GM19240 (cell line): ENCODE measurements at regions not wholly inside any gene's neighbourhood (a gene's known extent, or its start where the extent isn't known, plus 50 kb on each side); places are given as distances from the start of the nearest gene placed in this dataset.

Experiments
- DNase-seq: peaks from one replicate; pipeline ENCODE4 v3.0.0; 2011; ENCODE audit warnings: low spot score; ENCODE audit not compliant: insufficient read length

DNA sequence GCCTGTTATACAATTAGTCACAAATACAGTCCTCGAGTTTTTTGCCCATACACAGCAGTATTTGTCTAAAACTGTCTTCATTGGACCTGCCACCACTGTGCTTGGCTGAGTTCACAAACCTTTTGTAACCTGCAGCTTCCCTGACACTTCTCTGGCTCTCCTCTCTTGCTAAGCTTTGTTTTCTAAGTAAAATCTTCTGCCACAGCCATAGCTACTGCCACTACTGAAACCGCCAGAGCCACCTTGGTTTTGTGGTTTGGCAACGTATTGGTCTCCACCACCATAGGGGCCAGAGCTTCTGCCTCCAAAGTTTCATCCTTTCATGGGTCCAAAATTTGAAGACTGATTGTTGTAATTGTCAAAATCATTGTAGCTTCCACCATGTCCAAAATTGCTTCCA lies 668.2 kb upstream of the BRINP3 start:
- no peak for DNase-seq

DNA sequence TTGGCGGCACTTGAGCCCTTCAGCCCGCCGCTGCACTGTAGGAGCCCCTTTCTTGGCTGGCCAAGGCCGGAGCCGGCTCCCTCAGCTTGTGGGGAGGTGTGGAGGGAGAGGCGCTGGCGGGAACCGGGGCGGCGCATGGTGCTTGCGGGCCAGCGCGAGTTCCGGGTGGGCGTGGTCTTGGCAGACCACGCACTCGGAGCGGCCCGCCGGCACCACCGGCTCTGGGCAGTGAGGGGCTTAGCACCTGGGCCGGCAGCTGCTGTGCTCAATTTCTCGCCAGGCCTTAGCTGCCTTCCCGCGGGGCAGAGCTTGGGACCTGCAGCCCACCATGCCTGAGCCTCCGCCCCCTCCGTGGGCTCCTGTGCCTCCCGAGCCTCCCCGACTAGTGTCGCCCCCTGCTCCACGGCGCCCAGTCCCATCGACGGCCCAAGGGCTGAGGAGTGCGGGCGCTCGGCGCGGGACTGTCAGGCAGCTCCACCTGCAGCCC lies 673.7 kb upstream of the BRINP3 start:
- DNase-seq, result no peak

DNA sequence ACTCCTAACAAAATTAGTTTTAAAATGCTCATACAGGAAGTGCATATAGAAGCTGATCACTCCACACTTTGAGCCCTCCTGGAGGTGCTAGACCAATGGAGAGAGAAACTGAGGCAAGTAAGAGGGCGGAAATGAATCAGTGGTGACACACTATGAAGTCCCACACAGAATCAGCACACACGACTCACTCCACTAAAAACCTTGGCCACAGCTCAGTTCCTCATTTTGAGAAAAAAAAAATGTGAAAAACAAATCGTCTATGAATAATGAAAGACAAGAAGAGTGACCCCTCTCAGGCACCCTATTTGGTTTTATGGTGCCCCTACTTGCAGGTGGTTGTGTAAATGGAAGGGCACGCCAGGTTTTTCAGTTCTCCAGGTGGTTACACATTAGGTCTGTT lies 675.1 kb upstream of the BRINP3 start:
- DNase-seq, result no peak

DNA sequence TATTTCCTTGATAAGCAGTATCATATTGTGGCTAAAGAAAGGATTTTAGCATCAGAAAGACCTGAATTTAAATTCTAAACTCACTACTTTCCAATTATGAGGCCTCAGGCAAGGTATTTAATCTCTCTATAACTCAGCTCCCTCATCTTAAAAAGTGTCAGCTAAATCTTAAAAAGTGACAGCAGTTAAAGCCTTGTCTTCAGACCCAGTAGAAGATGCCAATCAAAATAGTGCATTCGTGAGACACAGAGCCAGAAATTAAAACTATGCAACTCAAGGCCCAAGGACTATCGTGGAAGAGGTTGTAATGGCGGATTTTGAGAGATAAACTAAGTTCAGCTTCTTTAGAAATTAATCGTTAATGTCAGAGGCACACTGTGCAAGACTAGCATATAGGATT lies 677.5 kb upstream of the BRINP3 start:
- DNase-seq, result no peak

DNA sequence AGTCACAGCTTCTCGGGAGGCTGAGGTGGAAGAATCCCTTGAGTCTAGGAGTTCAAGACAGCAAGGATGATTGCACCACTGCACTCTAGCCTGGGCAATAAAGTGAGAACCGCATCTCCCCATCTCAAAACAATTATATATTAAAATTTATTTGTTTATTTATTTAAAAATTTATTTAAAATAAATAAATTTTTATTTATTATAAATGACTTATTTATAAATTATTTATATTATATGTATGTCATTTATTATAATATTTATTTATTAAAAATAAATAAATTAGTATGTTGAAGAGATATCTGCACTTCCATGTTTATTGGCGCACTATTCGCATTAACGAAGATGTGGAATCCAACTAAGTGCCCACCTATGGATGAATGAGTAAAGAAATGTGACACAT lies 683.2 kb upstream of the BRINP3 start:
- no peak for DNase-seq

DNA sequence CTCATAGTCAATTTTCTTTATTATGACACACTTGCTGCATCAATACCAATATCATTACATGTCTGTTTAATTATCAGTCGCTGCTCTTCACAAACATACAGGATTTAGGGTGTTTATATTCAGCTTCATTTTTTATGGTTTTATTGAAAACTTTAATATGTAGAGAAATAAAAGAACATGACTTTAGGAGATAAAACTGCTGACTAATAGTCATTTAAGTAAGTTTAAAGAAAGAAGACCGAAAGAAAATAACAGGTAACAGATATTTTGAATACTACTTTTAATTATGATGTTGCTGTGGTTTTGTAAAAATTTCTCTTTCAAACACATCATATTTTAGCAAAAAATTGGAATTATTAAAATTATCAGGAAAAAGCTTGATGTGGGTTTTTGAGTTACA lies 685.1 kb upstream of the BRINP3 start:
- DNase-seq, result no peak

DNA sequence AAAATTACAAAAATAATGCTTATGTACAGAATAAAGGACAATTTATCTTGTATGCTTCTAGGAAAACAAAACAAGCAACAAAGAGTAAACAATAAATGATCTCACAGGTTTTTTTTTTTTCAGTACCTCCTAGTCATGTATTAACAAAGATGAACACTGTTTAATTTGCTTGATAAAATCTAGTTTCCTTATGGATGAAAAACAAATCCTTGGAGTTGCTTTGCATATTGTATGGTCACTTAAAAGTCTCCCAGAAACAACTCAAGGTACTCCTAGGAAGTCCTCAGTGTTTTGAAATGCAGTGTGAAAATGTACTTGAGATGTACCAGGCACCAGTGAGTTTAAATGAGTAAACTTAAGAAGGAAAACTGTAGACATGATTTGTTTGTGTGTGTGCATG lies 686.0 kb upstream of the BRINP3 start:
- DNase-seq, result no peak

DNA sequence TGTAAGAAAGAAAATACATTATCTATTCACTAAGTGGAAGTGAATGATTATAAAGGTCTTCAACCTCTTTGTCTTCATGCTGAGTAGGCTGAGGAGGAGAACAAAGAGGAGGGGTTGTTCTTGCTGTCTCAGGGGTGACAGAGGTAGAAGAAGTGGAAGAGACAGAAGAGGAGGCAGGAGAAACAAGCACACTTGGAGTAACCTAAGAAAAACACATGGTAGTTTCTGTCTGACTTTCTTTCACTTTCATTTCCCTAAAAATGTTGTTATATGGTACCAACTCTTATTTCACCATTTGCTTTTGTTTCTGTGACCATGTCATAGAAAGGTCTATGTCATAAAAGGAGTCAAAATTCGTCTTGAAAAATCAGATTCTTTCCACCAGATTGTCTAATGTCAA lies 696.6 kb upstream of the BRINP3 start:
- DNase-seq, result peak; percentile 1

DNA sequence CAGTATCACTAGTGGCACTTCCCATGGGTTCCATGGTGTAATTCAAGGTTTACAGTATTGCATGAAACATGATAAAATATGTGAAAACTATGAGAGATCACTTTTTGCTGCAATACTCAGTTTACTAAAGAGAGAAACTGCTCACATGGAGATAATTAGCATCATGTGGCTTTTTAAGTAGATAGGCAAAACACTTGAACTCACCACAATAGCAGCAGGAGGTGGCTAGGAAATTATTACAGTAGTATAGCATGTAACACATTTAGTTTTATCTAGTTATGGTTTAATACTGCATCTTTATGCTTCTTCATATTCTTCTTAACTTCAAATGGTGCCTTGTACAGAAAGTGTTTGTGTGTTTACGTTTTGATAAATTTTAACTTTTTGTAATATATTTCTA lies 698.5 kb upstream of the BRINP3 start:
- DNase-seq, result no peak

DNA sequence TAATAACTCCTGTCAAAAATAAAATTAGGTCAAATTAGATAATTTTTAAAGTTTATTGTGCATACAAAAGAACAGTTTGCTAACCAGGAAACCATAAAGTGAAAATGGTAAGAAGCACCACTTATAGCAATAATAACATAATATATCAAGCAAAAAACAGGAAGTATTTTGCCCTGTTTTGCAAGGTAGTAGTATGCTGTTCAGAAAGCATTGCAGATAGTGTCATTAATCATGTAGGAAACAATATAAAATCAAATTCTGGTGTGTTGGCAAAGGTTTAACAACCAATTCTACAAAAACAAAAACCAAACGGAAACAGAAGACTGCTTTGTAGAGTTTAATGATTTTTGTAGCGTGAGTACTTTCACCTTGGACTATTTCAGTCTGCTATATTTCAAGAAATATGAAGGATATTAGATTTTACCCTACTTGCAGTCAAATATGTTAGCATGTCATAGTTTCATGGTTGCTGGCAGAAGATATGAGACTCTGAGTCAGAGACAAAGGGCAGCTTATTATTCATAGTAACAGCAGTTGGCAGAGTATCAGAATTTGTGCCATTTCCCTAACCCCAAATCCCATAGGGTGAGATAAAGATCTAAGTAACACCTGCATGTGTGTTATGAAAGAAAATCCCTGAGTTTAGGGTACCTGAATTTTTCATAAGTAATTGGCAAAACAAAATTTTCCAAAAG lies 729.0 kb upstream of the BRINP3 start:
- no peak for DNase-seq

DNA sequence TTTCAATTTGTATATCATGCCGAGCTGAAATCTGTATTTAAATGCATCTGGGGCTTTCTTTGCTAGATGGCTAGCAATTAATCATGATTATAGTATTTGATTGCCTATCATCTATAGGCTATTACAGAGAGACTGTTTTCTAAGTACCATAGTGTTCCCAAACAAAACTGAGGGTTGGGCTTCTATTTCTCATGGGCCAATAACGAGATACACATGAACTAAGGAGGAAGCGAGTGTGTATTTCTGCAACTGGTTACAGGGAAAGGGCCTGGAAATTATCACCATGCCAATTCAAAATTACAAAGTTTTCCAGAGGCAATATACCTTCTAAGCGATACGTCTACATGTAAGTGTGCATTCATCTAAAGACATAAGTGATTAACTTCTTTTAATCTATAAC lies 744.5 kb upstream of the BRINP3 start:
- DNase-seq, result no peak

DNA sequence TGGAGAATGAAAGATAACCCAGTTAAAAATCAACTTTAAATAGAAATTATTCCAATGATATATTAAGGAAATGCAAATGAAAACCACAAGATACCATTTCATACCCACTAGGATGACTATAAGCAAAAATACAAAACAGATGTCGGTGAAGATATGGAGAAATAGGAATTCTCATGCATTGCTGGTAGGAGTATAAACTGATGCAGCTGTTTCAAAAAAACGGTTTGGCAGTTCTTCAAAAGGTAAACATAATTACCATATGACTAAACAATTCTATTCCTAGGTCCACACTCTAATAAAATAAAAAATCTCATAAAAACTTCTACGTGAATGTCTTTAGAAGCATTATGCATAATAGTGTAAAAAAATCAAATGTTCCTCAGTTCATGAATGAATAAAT lies 763.3 kb upstream of the BRINP3 start:
- no peak for DNase-seq

DNA sequence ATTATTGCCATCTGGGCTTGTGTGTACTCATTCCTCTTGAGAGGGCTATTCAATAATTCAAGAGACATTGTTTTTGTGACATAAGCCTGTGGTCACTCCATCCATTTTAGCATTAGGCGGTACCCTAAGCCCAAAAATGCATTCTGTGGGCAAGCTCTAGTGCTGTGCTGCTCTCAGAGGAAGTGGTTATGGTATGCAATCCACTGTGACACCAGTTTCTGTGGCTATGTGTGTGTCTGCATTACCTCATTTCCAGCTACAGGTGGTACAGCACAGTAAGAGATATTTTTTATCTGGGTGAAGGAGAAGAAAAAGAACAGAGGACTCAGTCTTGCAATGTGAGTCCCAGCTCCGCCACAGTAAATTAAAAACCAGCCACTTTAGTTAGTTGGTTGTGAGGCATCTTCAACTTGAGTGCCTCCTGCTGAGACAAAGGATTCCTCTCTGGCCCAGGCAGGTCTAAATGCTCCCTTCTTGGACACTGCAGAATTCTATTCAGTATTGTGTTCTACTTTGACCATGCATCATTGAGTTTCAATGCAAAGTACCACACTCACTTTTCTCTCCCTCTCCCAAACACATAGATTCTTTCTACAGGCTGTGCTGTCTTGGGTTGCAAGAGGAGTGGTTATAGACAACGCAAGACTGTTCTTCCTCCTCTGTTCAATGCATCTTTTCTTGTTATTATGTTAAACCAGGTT lies 777.8 kb upstream of the BRINP3 start:
- no peak for DNase-seq

DNA sequence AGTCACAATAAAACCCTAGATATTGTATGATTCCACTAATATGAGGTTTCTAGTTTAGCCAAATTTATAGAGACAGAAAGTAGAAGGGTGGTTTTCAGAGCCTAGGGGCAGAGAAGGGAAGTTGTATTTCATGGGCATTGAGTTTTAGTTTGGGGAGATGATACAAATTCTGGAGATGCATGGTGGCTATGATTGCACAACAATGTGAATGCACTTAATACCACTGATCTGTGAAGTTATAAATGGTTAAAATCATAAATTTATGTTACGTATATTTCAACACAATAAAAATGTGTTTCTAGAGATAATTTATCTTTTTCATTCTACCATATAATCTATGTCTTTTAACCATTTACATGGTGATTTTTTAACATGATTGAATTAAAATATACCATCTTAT lies 779.3 kb upstream of the BRINP3 start:
- no peak for DNase-seq

DNA sequence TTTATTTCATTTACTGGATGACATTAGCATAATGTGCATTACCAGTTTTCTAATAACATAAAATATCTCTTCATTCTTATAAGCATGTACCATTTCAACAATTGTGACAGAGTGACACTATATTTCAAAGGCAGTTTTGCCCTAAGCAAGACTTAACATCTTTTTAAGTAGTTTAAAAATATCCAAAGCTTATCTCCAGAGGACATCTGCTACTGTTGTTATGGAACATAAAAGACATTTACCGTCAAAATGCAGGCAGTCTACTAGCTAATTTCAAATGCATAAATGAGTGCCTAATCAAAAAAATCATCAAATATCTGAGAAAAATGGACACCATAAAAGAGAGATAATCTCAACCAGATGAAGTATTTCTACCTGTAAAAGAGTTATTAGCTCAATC lies 782.4 kb upstream of the BRINP3 start:
- no peak for DNase-seq

DNA sequence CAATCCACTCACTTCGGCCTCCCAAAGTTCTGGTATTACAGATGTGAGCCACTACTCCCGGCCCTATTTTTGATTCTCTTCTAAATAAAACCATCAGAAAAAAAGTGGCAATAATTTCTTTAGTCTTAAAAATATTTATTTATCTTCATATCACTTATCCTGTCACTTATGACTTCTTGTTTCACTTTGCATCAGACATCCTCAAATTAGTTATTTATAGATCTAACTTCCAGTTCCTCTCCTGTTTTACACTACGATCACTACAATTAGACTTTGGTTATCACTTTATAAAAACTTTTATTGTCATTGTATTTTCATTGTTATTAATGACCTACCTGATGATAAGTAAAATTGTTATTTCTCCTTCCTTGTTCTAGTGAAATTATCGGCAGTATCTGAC lies 783.4 kb upstream of the BRINP3 start:
- no peak for DNase-seq

DNA sequence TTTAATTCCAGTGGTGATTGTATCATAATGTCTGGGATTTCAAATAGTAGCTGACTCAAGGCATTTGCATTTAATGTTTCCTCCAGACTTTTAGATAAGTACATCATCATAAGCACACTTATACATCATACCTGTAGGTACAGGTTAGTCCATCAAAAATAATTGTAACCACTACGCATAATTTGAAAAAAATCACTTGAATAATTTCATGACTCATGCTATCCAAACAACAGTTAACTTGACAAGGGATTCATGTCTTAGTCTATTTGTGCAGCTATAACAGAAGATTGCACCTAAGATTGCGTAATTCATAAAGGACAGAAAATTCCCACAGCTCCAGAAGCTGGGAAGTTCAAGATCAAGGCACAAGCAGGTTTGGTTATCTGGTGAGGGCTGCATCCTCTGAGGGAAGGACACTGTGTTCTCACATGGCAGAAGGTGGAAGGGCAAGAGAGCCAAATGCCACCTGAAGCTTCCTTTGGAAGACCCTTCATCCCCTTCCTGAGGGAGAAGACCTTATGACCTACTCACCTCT lies 801.7 kb upstream of the BRINP3 start:
- no peak for DNase-seq

DNA sequence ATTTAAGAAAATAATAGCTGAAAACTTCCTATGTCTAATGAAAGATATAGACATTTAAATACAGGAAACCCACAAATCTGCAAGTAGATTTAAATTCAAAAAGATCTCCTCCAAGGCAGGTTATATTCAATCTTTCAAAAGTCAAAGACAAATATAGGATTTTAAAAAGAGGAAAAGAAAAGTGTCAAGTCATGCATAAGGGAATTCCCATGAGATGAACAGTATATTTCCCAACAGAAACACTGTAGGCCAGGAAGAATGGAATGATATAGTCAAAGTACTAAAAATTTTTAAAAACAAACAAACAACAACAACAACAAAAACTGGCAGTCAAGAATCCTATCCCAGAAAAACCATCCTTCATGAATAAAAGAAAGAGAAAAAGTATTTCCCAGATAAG lies 806.5 kb upstream of the BRINP3 start:
- no peak for DNase-seq

DNA sequence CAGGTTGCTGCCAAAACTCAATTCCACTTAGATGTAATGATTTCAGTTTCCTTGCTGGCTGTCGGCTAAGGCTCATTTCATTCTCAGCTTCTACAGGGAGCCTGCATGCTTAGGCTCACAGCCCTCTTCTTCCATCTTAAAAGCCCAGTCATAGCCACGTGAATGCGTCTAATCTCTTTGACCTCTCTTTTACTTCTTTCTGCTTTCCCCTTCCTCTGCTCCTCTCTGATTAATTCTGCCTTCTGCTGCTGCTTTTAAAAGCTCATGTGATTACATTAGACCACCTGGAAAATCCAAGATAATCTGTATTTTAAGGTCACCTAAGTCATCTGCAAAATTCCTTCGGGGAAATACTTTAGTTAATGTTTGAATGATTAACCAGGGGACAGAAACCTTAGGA lies 812.8 kb upstream of the BRINP3 start:
- no peak for DNase-seq

DNA sequence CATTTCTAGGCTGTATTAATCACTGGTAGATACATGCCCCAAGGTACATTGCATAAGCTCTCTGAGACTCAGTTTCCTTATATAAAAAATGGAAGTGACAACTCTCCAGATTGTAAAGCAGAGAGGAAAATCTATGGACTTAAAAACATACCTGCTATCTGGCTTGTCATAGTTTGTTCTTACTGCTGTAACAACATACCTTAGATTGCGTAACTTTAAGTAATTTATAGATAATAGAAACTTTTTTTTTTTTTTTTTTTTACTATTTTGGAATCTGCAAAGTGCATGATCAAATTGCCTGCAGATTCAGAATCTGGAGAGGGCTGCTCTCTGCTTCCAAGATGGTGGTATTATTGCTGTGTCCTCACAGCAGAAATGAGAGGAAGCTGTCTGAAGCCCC lies 827.7 kb upstream of the BRINP3 start:
- no peak for DNase-seq

DNA sequence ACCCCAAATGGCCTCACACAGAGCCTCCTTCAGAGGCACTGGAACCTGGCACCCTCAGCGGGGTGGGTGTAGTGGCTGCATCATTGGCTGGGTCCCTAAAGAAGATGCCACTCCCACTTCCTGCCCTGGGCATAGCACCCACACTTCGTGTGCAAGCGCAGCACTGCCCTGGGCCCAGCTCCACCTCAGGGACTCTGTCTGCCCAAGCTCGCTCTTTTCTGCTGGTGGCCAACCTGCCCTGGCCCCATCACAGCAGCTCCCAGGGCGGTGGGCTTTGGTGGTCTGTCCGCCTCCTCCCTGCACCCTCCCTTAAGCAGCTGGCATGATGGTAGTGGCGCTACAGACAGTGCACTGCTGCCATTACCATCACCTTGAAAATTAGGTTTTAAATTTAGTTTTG lies 829.3 kb upstream of the BRINP3 start:
- no peak for DNase-seq

DNA sequence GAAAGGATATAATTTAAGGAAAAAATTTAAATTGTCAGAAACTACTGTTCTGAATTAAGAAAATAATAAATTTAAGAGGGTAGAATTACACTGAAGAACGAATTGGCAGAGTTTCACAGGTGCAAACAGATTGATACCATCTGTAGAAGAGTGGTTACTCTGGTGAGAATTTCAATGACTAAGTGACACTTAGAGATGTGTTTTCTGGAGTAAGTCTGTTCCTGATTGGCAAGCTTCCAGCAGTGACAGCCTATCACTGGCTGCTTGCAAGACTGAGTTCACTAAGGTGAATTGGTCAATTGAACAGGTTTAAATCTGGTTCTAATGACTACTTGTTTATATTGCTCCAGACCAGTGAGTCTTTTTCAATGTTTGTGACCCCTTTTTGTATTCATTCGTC lies 838.2 kb upstream of the RGS18 start:
- no peak for DNase-seq

DNA sequence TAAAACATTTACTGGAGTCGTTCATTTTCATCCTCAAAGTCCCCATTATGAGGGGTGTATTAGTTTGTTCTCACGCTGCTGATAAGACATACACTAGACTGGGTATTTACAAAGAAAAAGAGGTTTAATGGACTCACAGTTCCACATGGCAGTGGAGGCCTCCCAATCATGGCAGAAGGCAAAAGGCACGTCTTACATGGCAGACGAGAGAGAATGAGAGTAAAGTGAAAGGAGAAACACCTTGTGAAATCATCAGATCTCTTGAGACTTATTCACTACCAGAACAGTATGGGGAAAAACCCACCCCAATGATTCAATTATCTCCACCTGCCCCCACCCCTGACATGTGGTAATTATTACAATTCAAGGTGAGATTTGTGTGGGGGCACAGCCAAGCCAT lies 830.4 kb upstream of the RGS18 start:
- no peak for DNase-seq
